Parathyroid adenoma (tissue), 2 donors: ENCODE measurements at regions not wholly inside any gene's neighbourhood (a gene's known extent, or its start where the extent isn't known, plus 50 kb on each side); places are given as distances from the start of the nearest gene placed in this dataset.

Experiments used
- H2AFZ ChIP-seq: fragments of 300-600 bp; sonication (generic); one replicate; pipeline ENCODE4 v1.7.0; 2017; ENCODE audit warnings: antibody characterized with exemption, mild to moderate bottlenecking
- H3K27ac ChIP-seq: fragments of 300-600 bp; sonication (generic); one replicate; pipeline ENCODE4 v1.7.0; 2017
- H3K27me3 ChIP-seq: fragments of 300-600 bp; sonication (generic); one replicate; pipeline ENCODE4 v1.7.0; 2017; ENCODE audit warnings: low read length; ENCODE audit not compliant: control insufficient read depth, insufficient read depth
- H3K36me3 ChIP-seq: fragments of 300-600 bp; sonication (generic); one replicate; pipeline ENCODE4 v1.7.0; 2017; ENCODE audit warnings: low read length; ENCODE audit not compliant: control insufficient read depth, insufficient read depth
- H3K4me1 ChIP-seq: fragments of 300-600 bp; sonication (generic); one replicate; pipeline ENCODE4 v1.7.0; 2017; ENCODE audit warnings: control low read depth
- H3K4me2 ChIP-seq: fragments of 300-600 bp; sonication (generic); one replicate; pipeline ENCODE4 v1.7.0; 2017; ENCODE audit warnings: low read length
- H3K4me3 ChIP-seq: fragments of 300-600 bp; sonication (generic); one replicate; pipeline ENCODE4 v1.7.0; 2017; ENCODE audit warnings: low read depth, low read length
- H3K79me2 ChIP-seq: fragments of 300-600 bp; sonication (generic); one replicate; pipeline ENCODE4 v1.7.0; 2017; ENCODE audit warnings: control low read depth
- H3K9ac ChIP-seq: fragments of 300-600 bp; sonication (generic); one replicate; pipeline ENCODE4 v1.7.0; 2017; ENCODE audit warnings: mild to moderate bottlenecking
- H3K9me3 ChIP-seq: fragments of 300-600 bp; sonication (generic); one replicate; pipeline ENCODE4 v1.7.0; 2017; ENCODE audit warnings: low read length; ENCODE audit not compliant: control insufficient read depth
- CTCF ChIP-seq: fragments of 300-600 bp; sonication (generic); IDR thresholded peaks from one replicate; pipeline ENCODE4 v1.7.0; 2017; ENCODE audit warnings: antibody characterized with exemption, mild to moderate bottlenecking
- donor health status: primary hyperparathyroidism.

DNA sequence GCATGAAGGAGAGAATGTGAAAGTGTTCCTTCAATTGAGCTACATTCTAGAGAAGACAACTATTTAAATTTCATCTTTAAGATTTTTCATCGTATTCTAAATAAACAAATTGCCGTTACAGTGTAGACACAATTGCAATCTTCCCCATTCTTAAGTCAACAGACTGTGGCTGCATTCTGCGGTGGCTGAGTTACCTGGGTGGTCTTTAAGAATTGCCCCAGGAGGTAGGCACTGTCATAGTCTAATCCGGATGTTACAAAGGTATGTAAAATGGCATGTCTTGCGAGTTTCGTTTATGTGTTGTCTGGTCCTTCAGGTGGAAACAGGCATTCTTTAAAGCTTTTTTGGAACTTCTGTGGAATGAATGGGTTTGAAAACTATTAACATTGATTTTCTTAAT, 586.1 kb upstream of the PITX2 start:
- TF ChIP-seq CTCF, result no peak
- no peaks in the 10 kb centered on the region for H3K36me3 ChIP-seq
- no peak overlapping the region for H2AFZ ChIP-seq
- H3K27me3 ChIP-seq, result no peaks in the 10 kb centered on the region
- no peak overlapping the region for H3K9ac ChIP-seq
- H3K27ac ChIP-seq, result no peak overlapping the region
- no peaks in the 10 kb centered on the region for H3K79me2 ChIP-seq
- no peak overlapping the region for H3K4me2 ChIP-seq
- no peaks in the 10 kb centered on the region for H3K9me3 ChIP-seq
- H3K4me3 ChIP-seq, result no peak overlapping the region
- H3K4me1 ChIP-seq, result no peaks in the 10 kb centered on the region

- Histone ChIP-seq H3K27ac (no peak overlapping the region), H3K4me2 (no peak overlapping the region), H3K79me2 (no peaks in the 10 kb centered on the region), H3K36me3 (no peaks in the 10 kb centered on the region), H3K9me3 (no peaks in the 10 kb centered on the region), H2AFZ (no peak overlapping the region), H3K4me1 (no peaks in the 10 kb centered on the region), H3K4me3 (no peak overlapping the region), H3K9ac (no peak overlapping the region), H3K27me3 (no peaks in the 10 kb centered on the region)
- TF ChIP-seq CTCF, result no peak
Measured at GRCh38 chr4:111209706-111210105, 586.8 kb upstream of the PITX2 start.

DNA sequence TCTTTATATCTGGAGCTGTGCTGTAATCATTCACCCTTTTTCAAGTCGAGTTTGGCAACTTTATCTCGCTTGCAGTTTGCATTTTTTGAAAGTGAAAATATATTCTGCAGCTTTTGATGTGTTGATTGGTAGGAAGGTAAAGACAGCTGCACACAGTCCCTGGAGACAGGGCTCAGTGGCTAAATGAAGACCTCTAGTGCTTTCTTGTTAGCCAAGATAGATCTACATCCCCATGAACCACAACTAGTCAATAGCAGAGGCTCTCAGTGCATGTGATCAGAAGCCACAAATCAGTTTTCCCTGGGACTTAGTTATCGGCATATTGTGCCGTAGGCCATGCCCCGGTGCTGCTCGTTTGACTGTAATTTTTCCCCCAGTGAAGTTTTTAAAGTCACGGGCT, 587.7 kb upstream of the PITX2 start:
- Histone ChIP-seq H3K4me1 (no peaks in the 10 kb centered on the region), H2AFZ (no peak overlapping the region), H3K27ac (no peak overlapping the region), H3K4me3 (no peak overlapping the region), H3K9ac (no peak overlapping the region), H3K4me2 (no peak overlapping the region), H3K27me3 (no peaks in the 10 kb centered on the region), H3K36me3 (no peaks in the 10 kb centered on the region), H3K9me3 (no peaks in the 10 kb centered on the region), H3K79me2 (no peaks in the 10 kb centered on the region)
- no peak for TF ChIP-seq CTCF

GRCh38 chr4:111213531-111213930, 590.7 kb upstream of the PITX2 start:
- H3K4me2 ChIP-seq, result no peak overlapping the region
- no peaks in the 10 kb centered on the region for H3K36me3 ChIP-seq
- no peak overlapping the region for H3K4me3 ChIP-seq
- no peak overlapping the region for H3K9ac ChIP-seq
- no peaks in the 10 kb centered on the region for H3K79me2 ChIP-seq
- TF ChIP-seq CTCF, result no peak
- no peak overlapping the region for H2AFZ ChIP-seq
- no peaks in the 10 kb centered on the region for H3K27me3 ChIP-seq
- no peak overlapping the region for H3K27ac ChIP-seq
- H3K9me3 ChIP-seq, result no peaks in the 10 kb centered on the region
- no peaks in the 10 kb centered on the region for H3K4me1 ChIP-seq

DNA sequence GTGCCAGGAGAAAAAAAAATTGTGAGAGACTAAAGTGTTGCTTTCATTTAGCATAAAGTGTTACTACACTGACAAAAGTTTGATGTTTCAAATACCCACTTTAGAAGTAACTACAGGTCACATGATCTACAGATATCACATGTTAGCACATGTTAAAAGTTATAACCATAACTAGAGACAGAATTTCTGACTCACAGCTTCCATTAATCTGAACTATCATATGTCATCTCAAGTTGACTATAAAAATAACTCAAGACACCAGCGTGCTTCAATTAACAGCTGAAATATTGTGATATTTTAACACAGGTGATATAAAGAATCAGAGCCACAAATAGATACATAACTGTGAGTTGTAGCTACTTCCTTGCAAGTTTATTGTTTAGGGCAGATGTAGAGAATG, 591.5 kb upstream of the PITX2 start:
- Histone ChIP-seq H3K4me3 (no peak overlapping the region), H3K9me3 (no peaks in the 10 kb centered on the region), H3K79me2 (no peaks in the 10 kb centered on the region), H3K9ac (no peak overlapping the region), H3K27ac (no peak overlapping the region), H3K27me3 (no peaks in the 10 kb centered on the region), H3K4me1 (no peaks in the 10 kb centered on the region), H2AFZ (no peak overlapping the region), H3K4me2 (no peak overlapping the region), H3K36me3 (no peaks in the 10 kb centered on the region)
- TF ChIP-seq CTCF, result no peak
